GM12878 (cell line): ENCODE measurements at regions not wholly inside any gene's neighbourhood (a gene's known extent, or its start where the extent isn't known, plus 50 kb on each side); places are given as distances from the start of the nearest gene placed in this dataset.

Experiments used
- ATAC-seq: fragments of 200-7000 bp; cut with Tn5 transposase; 3 replicates; pipeline ENCODE4 v1.9.1; 2020; ENCODE audit warnings: mild to moderate bottlenecking, moderate library complexity
- BruUV-seq: library from RNA; stranded (reverse); fragments of 400-500 nt; replicated peaks from 2 replicates; lab custom pipeline; 2021; lab: Mats Ljungman, UMichigan
- CTCF ChIA-PET: fragments of 300-600 bp; sonication (Branson Sonifier 250); formaldehyde crosslinking; extraction: SDS; loops from one replicate; lab custom pipeline; 2021; ENCODE audit warnings: inconsistent platforms; lab: Yijun Ruan, JAX
- POLR2A ChIA-PET: fragments of 350-600 bp; formaldehyde crosslinking; extraction: SDS; loops from one replicate; lab custom pipeline; 2021; ENCODE audit warnings: inconsistent platforms; lab: Charles Lee
- RAD21 ChIA-PET: fragments of 300-600 bp; sonication (Branson Sonifier 250); formaldehyde crosslinking; loops from one replicate; lab custom pipeline; 2023; ENCODE audit warnings: antibody characterized with exemption; ENCODE audit not compliant: unreplicated experiment; lab: Charles Lee
- SMC1A ChIA-PET: fragments of 300-600 bp; sonication (Branson Sonifier 250); formaldehyde crosslinking; loops from one replicate; lab custom pipeline; 2023; ENCODE audit not compliant: unreplicated experiment, uncharacterized antibody; lab: Charles Lee
- DNase-seq: peaks from one replicate; pipeline ENCODE4 v3.0.0-alpha.2; 2011; ENCODE audit warnings: low read depth, low spot score
- FAIRE-seq: peaks from 3 replicates; lab custom pipeline; 2011; peaks lifted over from hg19 to GRCh38; lab: Jason Lieb, UNC
- H2AFZ ChIP-seq: 2 replicates; pipeline ENCODE4 v1.6.0; 2011; ENCODE audit warnings: low read depth, low read length, control low read depth; ENCODE audit not compliant: control insufficient read depth
- H3K27ac ChIP-seq: 2 replicates; pipeline ENCODE4 v1.5.1; 2011; ENCODE audit warnings: control low read depth; ENCODE audit not compliant: control insufficient read depth, insufficient read depth
- H3K27me3 ChIP-seq, 2 experiments: replicated peaks in 1 of 2; 2 replicates each; pipeline versions ENCODE4 v1.6.0 to v1.6.1; 2011; ENCODE audit warnings: low read length in 1 of 2; ENCODE audit not compliant: control insufficient read depth in 2 of 2, insufficient read depth in 2 of 2
- H3K36me3 ChIP-seq, 2 experiments: 2 replicates each; pipeline ENCODE4 v1.5.1; 2011; ENCODE audit warnings: low read length in 1 of 2; ENCODE audit not compliant: control insufficient read depth in 2 of 2, insufficient read depth in 2 of 2
- H3K4me1 ChIP-seq: 2 replicates; pipeline ENCODE4 v1.6.1; 2011; ENCODE audit warnings: mild to moderate bottlenecking, low read length, moderate library complexity, mixed read lengths; ENCODE audit not compliant: control insufficient read depth, insufficient read depth
- H3K4me2 ChIP-seq: 2 replicates; pipeline ENCODE4 v1.6.0; 2011; ENCODE audit warnings: control low read depth; ENCODE audit not compliant: control insufficient read depth, insufficient read depth
- H3K4me3 ChIP-seq: fragments of 200-600 bp; sonication (generic); 2 replicates; pipeline ENCODE4 v1.5.1; 2016
- H3K79me2 ChIP-seq: 2 replicates; pipeline ENCODE4 v1.6.0; 2011; ENCODE audit warnings: low read length; ENCODE audit not compliant: control insufficient read depth, insufficient read depth
- H3K9ac ChIP-seq: 2 replicates; pipeline ENCODE4 v1.8.0; 2011; ENCODE audit warnings: low read length, control low read depth, mixed read lengths; ENCODE audit not compliant: control insufficient read depth, insufficient read depth
- H3K9me3 ChIP-seq: replicated peaks from 3 replicates; pipeline ENCODE4 v1.5.1; 2011; ENCODE audit warnings: mild to moderate bottlenecking, low read length; ENCODE audit not compliant: control insufficient read depth, insufficient read depth
- H4K20me1 ChIP-seq: 2 replicates; pipeline ENCODE4 v1.6.0; 2011; ENCODE audit not compliant: control insufficient read depth, insufficient read depth
- ATF3 ChIP-seq: IDR thresholded peaks from 2 replicates; pipeline ENCODE4 v1.6.1; 2011; ENCODE audit warnings: low read depth, mild to moderate bottlenecking, low read length, moderate library complexity, borderline replicate concordance; ENCODE audit errors: extremely low read depth
- CREM ChIP-seq: IDR thresholded peaks from 2 replicates; pipeline ENCODE4 v1.6.1; 2014; ENCODE audit warnings: antibody characterized with exemption, low read depth
- HDAC6 ChIP-seq: fragments of 200-600 bp; sonication (generic); IDR thresholded peaks from one replicate; pipeline ENCODE4 v1.8.0; 2017; ENCODE audit warnings: antibody characterized with exemption; ENCODE audit not compliant: unreplicated experiment
- KLF5 ChIP-seq: fragments of 450-650 bp; IDR thresholded peaks from 2 replicates; pipeline ENCODE4 v1.6.1; 2014; ENCODE audit warnings: mild to moderate bottlenecking; ENCODE audit not compliant: partially characterized antibody
- MEF2A ChIP-seq: IDR thresholded peaks from 2 replicates; pipeline ENCODE4 v1.6.1; 2011; ENCODE audit warnings: low read depth, mild to moderate bottlenecking, low read length, moderate library complexity; ENCODE audit not compliant: insufficient read depth
- MXI1 ChIP-seq: fragments of 150-350 bp; IDR thresholded peaks from 2 replicates; pipeline ENCODE4 v1.6.1; 2011; ENCODE audit warnings: low read depth, mild to moderate bottlenecking, inconsistent platforms, low read length, improper control_type of control experiment
- NFIC ChIP-seq: IDR thresholded peaks from 2 replicates; pipeline ENCODE4 v1.6.1; 2012; ENCODE audit warnings: low read depth, mild to moderate bottlenecking, inconsistent platforms, low read length, moderate library complexity
- PAX8 ChIP-seq: fragments of 450-650 bp; IDR thresholded peaks from 2 replicates; pipeline ENCODE4 v1.6.1; 2017; ENCODE audit warnings: mild to moderate bottlenecking, moderate library complexity
- POLR2AphosphoS2 ChIP-seq: IDR thresholded peaks from 2 replicates; pipeline ENCODE4 v1.6.1; 2011; ENCODE audit warnings: low read depth, mild to moderate bottlenecking, low read length, improper control_type of control experiment, moderate library complexity
- PRDM15 ChIP-seq: fragments of 450-650 bp; formaldehyde crosslinking; IDR thresholded peaks from 2 replicates; pipeline ENCODE4 v1.4.0; 2020; ENCODE audit warnings: mild to moderate bottlenecking, moderate library complexity
- RUNX3 ChIP-seq: IDR thresholded peaks from 2 replicates; pipeline ENCODE4 v1.6.1; 2012; ENCODE audit warnings: low read length, inconsistent platforms
- SIN3A ChIP-seq: IDR thresholded peaks from 2 replicates; pipeline ENCODE4 v1.6.1; 2012; ENCODE audit warnings: low read depth, low read length, improper control_type of control experiment
- SREBF1 ChIP-seq: IDR thresholded peaks from 2 replicates; pipeline ENCODE4 v1.6.1; 2012; ENCODE audit warnings: mild to moderate bottlenecking, low read length
- TCF7 ChIP-seq: IDR thresholded peaks from 2 replicates; pipeline ENCODE4 v1.6.1; 2014; ENCODE audit warnings: antibody characterized with exemption, borderline replicate concordance
- USF2 ChIP-seq: IDR thresholded peaks from 2 replicates; pipeline ENCODE4 v1.6.1; 2011; ENCODE audit warnings: low read depth, low read length, improper control_type of control experiment, borderline replicate concordance
- YY1 ChIP-seq: IDR thresholded peaks from 2 replicates; pipeline ENCODE4 v1.6.1; 2011; ENCODE audit warnings: low read depth, mild to moderate bottlenecking, low read length
- WGBS: methylation state at CpG from one replicate; pipeline ENCODE4 v1.1.6; 2016; ENCODE audit warnings: low lambda C conversion rate; ENCODE audit not compliant: insufficient replicate concordance, insufficient coverage; ENCODE audit errors: missing lambda C conversion rate; 5-methylcytosine and 5-hydroxymethylcytosine counted together
- in situ Hi-C: fragments of 300-500 bp; cut with MboI; formaldehyde crosslinking; loops from 9 replicates; pipeline ENCODE4 v1.14.3; 2018; ENCODE audit warnings: mixed read lengths
- intact Hi-C: fragments of 100-400 bp; cut with micrococcal nuclease; formaldehyde crosslinking; loops from one replicate; pipeline ENCODE4 v1.14.2; 2022; ENCODE audit not compliant: unreplicated experiment
- TF ChIP-seq, protein P1 (sequence below): IDR thresholded peaks from 2 replicates; pipeline ENCODE4 v1.6.1; 2012; ENCODE audit warnings: low read depth, low read length, improper control_type of control experiment

- TF ChIP-seq PRDM15 (CRISPR knock-in tag) (no peak), HDAC6 (no peak), MXI1 (no peak), PAX8 (no peak), TCF7 (no peak), RUNX3 (no peak), POLR2AphosphoS2 (no peak), KLF5 (no peak)
Measured at GRCh38 chr5:116377276-116378006, 197.2 kb downstream of the SEMA6A start (continued).

- no peak overlapping the region for H2AFZ ChIP-seq
- ATAC-seq, result no peak
- no peaks in the 10 kb centered on the region for H4K20me1 ChIP-seq
- SMC1A ChIA-PET, result interaction anchor here (0.7 to 12.0 kb wide), 8 partner anchors 8 to 239 kb away, joined by 3 to 307 read pairs (median 6); no protein-coding TSS in a partner anchor
- no peaks in the 10 kb centered on the region for H3K79me2 ChIP-seq
- H3K27me3 ChIP-seq, result no peaks in the 10 kb centered on the region
- H3K36me3 ChIP-seq, result no peaks in the 10 kb centered on the region
- no peak overlapping the region for H3K27ac ChIP-seq
- peaks cover 7% of the 10 kb centered on the region for H3K4me1 ChIP-seq
- CTCF ChIA-PET, result interaction anchor here (0.5 to 9.2 kb wide), 6 partner anchors 18 to 296 kb away, joined by 3 to 101 read pairs (median 4); no protein-coding TSS in a partner anchor
- no peak for DNase-seq
- FAIRE-seq, result no peak
- RAD21 ChIA-PET, result interaction anchor here (2.2 to 9.4 kb wide), 2 partner anchors 17 to 65 kb away, joined by 7 to 229 read pairs; no protein-coding TSS in a partner anchor
- no TSS peak for BruUV-seq
- no peak overlapping the region for H3K4me3 ChIP-seq
- no peak overlapping the region for H3K4me2 ChIP-seq
- WGBS, result 83% methylated on average over 5 of the region's 5 CpGs
- intact Hi-C loops, result no loop called here
- no peaks in the 10 kb centered on the region for H3K9me3 ChIP-seq
- H3K9ac ChIP-seq, result no peak overlapping the region
- POLR2A ChIA-PET, result interaction anchor here (1.1 to 11.3 kb wide), 2 partner anchors 17 to 65 kb away, joined by 4 to 98 read pairs; no protein-coding TSS in a partner anchor
- in situ Hi-C loops, result no loop called here
- TF ChIP-seq SIN3A (no peak), NFIC (no peak), YY1 (no peak), CREM (no peak), MEF2A (no peak), SREBF1 (no peak), ATF3 (no peak), USF2 (no peak)
- TF ChIP-seq, protein P1, sequence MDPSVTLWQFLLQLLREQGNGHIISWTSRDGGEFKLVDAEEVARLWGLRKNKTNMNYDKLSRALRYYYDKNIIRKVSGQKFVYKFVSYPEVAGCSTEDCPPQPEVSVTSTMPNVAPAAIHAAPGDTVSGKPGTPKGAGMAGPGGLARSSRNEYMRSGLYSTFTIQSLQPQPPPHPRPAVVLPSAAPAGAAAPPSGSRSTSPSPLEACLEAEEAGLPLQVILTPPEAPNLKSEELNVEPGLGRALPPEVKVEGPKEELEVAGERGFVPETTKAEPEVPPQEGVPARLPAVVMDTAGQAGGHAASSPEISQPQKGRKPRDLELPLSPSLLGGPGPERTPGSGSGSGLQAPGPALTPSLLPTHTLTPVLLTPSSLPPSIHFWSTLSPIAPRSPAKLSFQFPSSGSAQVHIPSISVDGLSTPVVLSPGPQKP, result no peak
Measured at GRCh38 chr5:116375926-116376325, 198.7 kb downstream of the SEMA6A start.
